Fibroblast of lung (primary cell): ENCODE measurements at regions not wholly inside any gene's neighbourhood (a gene's known extent, or its start where the extent isn't known, plus 50 kb on each side); places are given as distances from the start of the nearest gene placed in this dataset.

Experiments used
- DNase-seq, 2 donors: peaks; one replicate each; pipeline versions ENCODE4 v3.0.0 to v3.0.0-alpha.2; 2010; ENCODE audit warnings: low read depth in 2 of 2
- H2AFZ ChIP-seq: 2 replicates; pipeline ENCODE4 v1.5.1; 2012; ENCODE audit warnings: low read length, control low read depth, inconsistent platforms
- H3K27ac ChIP-seq: 2 replicates; pipeline ENCODE4 v1.5.1; 2011; ENCODE audit warnings: low read length, control low read depth; ENCODE audit not compliant: insufficient read depth
- H3K27me3 ChIP-seq: 2 replicates; pipeline ENCODE4 v1.5.1; 2011; ENCODE audit warnings: mild to moderate bottlenecking, low read length; ENCODE audit not compliant: control insufficient read depth, insufficient read depth
- H3K36me3 ChIP-seq: 2 replicates; pipeline ENCODE4 v1.5.1; 2011; ENCODE audit warnings: low read length; ENCODE audit not compliant: control insufficient read depth, insufficient read depth
- H3K4me1 ChIP-seq: 2 replicates; pipeline ENCODE4 v1.5.1; 2011; ENCODE audit warnings: low read length; ENCODE audit not compliant: control insufficient read depth, insufficient read depth; ENCODE audit errors: extremely low read depth
- H3K4me2 ChIP-seq: 2 replicates; pipeline ENCODE4 v1.5.1; 2011; ENCODE audit warnings: low read length, control low read depth; ENCODE audit not compliant: insufficient read depth; ENCODE audit errors: extremely low read depth
- H3K4me3 ChIP-seq, 4 experiments: fragments of 200-600 bp in 1 of 4; sonication (generic) in 1 of 4; replicated peaks in 1 of 4; 2 replicates each; pipeline ENCODE4 v1.5.1; 2011 to 2016; ENCODE audit warnings: low read length in 4 of 4, low read depth in 3 of 4, mild to moderate bottlenecking in 3 of 4, control low read depth in 2 of 4, inconsistent platforms in 1 of 4, mixed read lengths in 1 of 4; ENCODE audit not compliant: insufficient read depth in 1 of 4; ENCODE audit errors: control extremely low read depth in 1 of 4
- H3K79me2 ChIP-seq: 2 replicates; pipeline ENCODE4 v1.5.1; 2012; ENCODE audit warnings: mild to moderate bottlenecking, low read length, inconsistent platforms; ENCODE audit not compliant: control insufficient read depth, insufficient read depth
- H3K9ac ChIP-seq: 2 replicates; pipeline ENCODE4 v1.5.1; 2011; ENCODE audit warnings: mild to moderate bottlenecking, low read length, control low read depth; ENCODE audit not compliant: insufficient read depth
- H3K9me3 ChIP-seq: 2 replicates; pipeline ENCODE4 v1.5.1; 2012; ENCODE audit warnings: low read depth, low read length; ENCODE audit not compliant: control insufficient read depth, insufficient read depth
- H4K20me1 ChIP-seq: 2 replicates; pipeline ENCODE4 v1.5.1; 2011; ENCODE audit warnings: low read length; ENCODE audit not compliant: control insufficient read depth, insufficient read depth; ENCODE audit errors: extremely low read depth
- CTCF ChIP-seq, 2 donors: IDR thresholded peaks in 1 of 2; conservative IDR thresholded peaks in 1 of 2; 1 replicate in 1 of 2; 2 replicates in 1 of 2; pipeline ENCODE4 v1.5.1; 2011 to 2012; ENCODE audit warnings: low read length in 2 of 2, control low read depth in 1 of 2, inconsistent platforms in 1 of 2, low read depth in 1 of 2, mild to moderate bottlenecking in 1 of 2
- EZH2 ChIP-seq: IDR thresholded peaks from 2 replicates; pipeline ENCODE4 v1.5.1; 2012; ENCODE audit warnings: low read length, control low read depth, mild to moderate bottlenecking; ENCODE audit errors: missing control alignments

- peak in 1 of 2 donors; percentile 0 for DNase-seq
- no peaks in the 10 kb centered on the region for H4K20me1 ChIP-seq
- no peaks in the 10 kb centered on the region for H3K79me2 ChIP-seq
- H3K36me3 ChIP-seq = no peaks in the 10 kb centered on the region
- H3K9ac ChIP-seq = no peak overlapping the region
- H3K9me3 ChIP-seq = no peaks in the 10 kb centered on the region
- no peak overlapping the region for H2AFZ ChIP-seq
- no peak overlapping the region for H3K4me2 ChIP-seq
- no peaks in the 10 kb centered on the region for H3K4me1 ChIP-seq
- no peak overlapping the region for H3K4me3 ChIP-seq
- H3K27ac ChIP-seq = no peak overlapping the region
- TF ChIP-seq EZH2 (no peak), CTCF (conservative IDR thresholded peaks at IDR 0.05 in 1 of 2, IDR thresholded peaks at IDR 0.05 in 1 of 2; ENCODE audit: low read depth in 1 of 2, low read length in 2 of 2) (no peak)
- no peaks in the 10 kb centered on the region for H3K27me3 ChIP-seq
These were observed 287.5 kb upstream of the CRIM1 start for GRCh38 chr2:36068086-36068485.

- Histone ChIP-seq H2AFZ (no peak overlapping the region), H3K36me3 (no peaks in the 10 kb centered on the region), H3K79me2 (no peaks in the 10 kb centered on the region), H3K27ac (no peak overlapping the region), H3K27me3 (no peaks in the 10 kb centered on the region), H3K9ac (no peak overlapping the region), H3K4me1 (no peaks in the 10 kb centered on the region), H4K20me1 (no peaks in the 10 kb centered on the region), H3K4me2 (no peak overlapping the region), H3K4me3 (no peak overlapping the region), H3K9me3 (no peaks in the 10 kb centered on the region)
- no peak for DNase-seq
- TF ChIP-seq CTCF (conservative IDR thresholded peaks at IDR 0.05 in 1 of 2, IDR thresholded peaks at IDR 0.05 in 1 of 2; ENCODE audit: low read depth in 1 of 2, low read length in 2 of 2) (no peak), EZH2 (no peak)
These were observed 295.4 kb upstream of the CRIM1 start for GRCh38 chr2:36060133-36060532.

GRCh38 chr2:36059691-36060090 lies 295.9 kb upstream of the CRIM1 start:
- no peak for TF ChIP-seq CTCF (conservative IDR thresholded peaks at IDR 0.05 in 1 of 2, IDR thresholded peaks at IDR 0.05 in 1 of 2; ENCODE audit: low read depth in 1 of 2, low read length in 2 of 2)
- no peak for TF ChIP-seq EZH2

More at GRCh38 chr2:36059691-36060090, 295.9 kb upstream of the CRIM1 start:
- Histone ChIP-seq H3K36me3 (no peaks in the 10 kb centered on the region), H3K4me2 (no peak overlapping the region), H3K4me1 (no peaks in the 10 kb centered on the region), H3K27ac (no peak overlapping the region), H3K9ac (no peak overlapping the region), H2AFZ (no peak overlapping the region), H3K9me3 (no peaks in the 10 kb centered on the region), H3K4me3 (no peak overlapping the region), H3K79me2 (no peaks in the 10 kb centered on the region), H3K27me3 (no peaks in the 10 kb centered on the region), H4K20me1 (no peaks in the 10 kb centered on the region)
- DNase-seq = no peak
